Ramos (cell line): ENCODE measurements at regions not wholly inside any gene's neighbourhood (a gene's known extent, or its start where the extent isn't known, plus 50 kb on each side); places are given as distances from the start of the nearest gene placed in this dataset.
"Not testable (repeated sequence)": the region's sequence is repeated elsewhere in the genome, so short reads cannot be mapped to it uniquely, and the experiment has no call there.

ENCODE experiments used
- in situ Hi-C: fragments of 300-500 bp; cut with MboI; formaldehyde crosslinking; loops from one replicate; pipeline ENCODE4 v1.14.3; 2022; ENCODE audit warnings: low sequenced_read_pairs; ENCODE audit not compliant: unreplicated experiment

- in situ Hi-C loops, result no loop called here
These were observed 1112.5 kb downstream of the CBLN2 start for GRCh38 chr18:71431689-71432088.

GRCh38 chr18:71431171-71431570, 1113.0 kb downstream of the CBLN2 start:
- in situ Hi-C loops, result no loop called here

- in situ Hi-C loops, result no loop called here
These were observed 1117.7 kb downstream of the CBLN2 start for GRCh38 chr18:71426441-71426840.

- in situ Hi-C loops, result no loop called here
These were observed 1116.4 kb downstream of the SOCS6 start for GRCh38 chr18:71405169-71405809.

GRCh38 chr18:71403501-71403900, 1114.7 kb downstream of the SOCS6 start:
- in situ Hi-C loops, result no loop called here

- in situ Hi-C loops, result no loop called here
These were observed 1109.7 kb downstream of the SOCS6 start for GRCh38 chr18:71398531-71398930.

GRCh38 chr18:71388148-71388547, 1099.3 kb downstream of the SOCS6 start:
- in situ Hi-C loops, result no loop called here

- in situ Hi-C loops, result no loop called here
These were observed 1085.6 kb downstream of the SOCS6 start for GRCh38 chr18:71374294-71375000.

- in situ Hi-C loops, result no loop called here
These were observed 1083.2 kb downstream of the SOCS6 start for GRCh38 chr18:71371951-71372605.

- in situ Hi-C loops, result no loop called here
These were observed 1082.0 kb downstream of the SOCS6 start for GRCh38 chr18:71370671-71371445.

- in situ Hi-C loops, result no loop called here
These were observed 1081.2 kb downstream of the SOCS6 start for GRCh38 chr18:71370095-71370494.

GRCh38 chr18:71362140-71362539, 1073.3 kb downstream of the SOCS6 start:
- in situ Hi-C loops, result no loop called here

- in situ Hi-C loops, result not testable (repeated sequence)
These were observed 1066.8 kb downstream of the SOCS6 start for GRCh38 chr18:71355599-71355998.

GRCh38 chr18:71352618-71353017, 1063.8 kb downstream of the SOCS6 start:
- in situ Hi-C loops, result no loop called here

- in situ Hi-C loops, result no loop called here
These were observed 1047.8 kb downstream of the SOCS6 start for GRCh38 chr18:71336576-71337210.

- in situ Hi-C loops, result no loop called here
These were observed 1040.7 kb downstream of the SOCS6 start for GRCh38 chr18:71329563-71329962.

- in situ Hi-C loops, result no loop called here
These were observed 1040.3 kb downstream of the SOCS6 start for GRCh38 chr18:71329114-71329513.

GRCh38 chr18:71327850-71328249, 1039.0 kb downstream of the SOCS6 start:
- in situ Hi-C loops, result no loop called here

- in situ Hi-C loops, result no loop called here
These were observed 1038.6 kb downstream of the SOCS6 start for GRCh38 chr18:71327441-71327840.

GRCh38 chr18:71326826-71327225, 1038.0 kb downstream of the SOCS6 start:
- in situ Hi-C loops, result no loop called here
